GM18520 (cell line): ENCODE measurements at regions not wholly inside any gene's neighbourhood (a gene's known extent, or its start where the extent isn't known, plus 50 kb on each side); places are given as distances from the start of the nearest gene placed in this dataset.

Source experiments
- ATAC-seq: cut with Tn5 transposase; IDR thresholded peaks from one replicate; pipeline ENCODE4 v1.9.1; 2021; ENCODE audit not compliant: unreplicated experiment

DNA sequence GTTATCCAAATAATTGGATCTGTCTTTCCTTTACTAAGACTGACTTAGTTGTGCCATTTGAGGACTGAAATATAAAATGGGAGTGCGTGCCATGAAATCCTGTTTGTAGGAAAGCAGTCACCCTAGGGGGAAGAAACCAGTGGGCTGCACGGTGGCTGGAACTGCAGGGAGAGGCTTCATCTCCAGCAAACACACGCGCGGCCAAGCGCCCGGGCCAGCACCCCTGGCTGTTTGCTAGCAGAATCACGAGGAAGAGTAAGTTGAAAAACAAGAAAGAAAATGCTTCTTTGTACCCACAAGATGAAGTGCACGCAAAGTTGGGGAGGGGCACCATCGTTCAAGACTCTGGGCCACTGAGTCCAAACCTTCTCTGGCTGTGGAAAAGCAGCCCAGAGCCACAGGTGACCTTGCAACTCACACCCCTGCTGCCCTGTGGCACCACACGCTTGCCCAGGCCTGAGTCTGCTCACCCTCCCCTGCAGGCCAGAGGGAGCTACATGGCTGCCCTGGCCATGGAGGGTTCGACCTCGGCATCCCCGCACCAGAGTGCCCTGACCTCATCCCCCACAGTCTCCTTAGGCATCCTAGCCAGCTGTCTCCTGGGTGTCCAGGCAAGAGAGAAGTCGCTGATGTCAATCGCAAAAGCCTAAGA lies 55.2 kb downstream of the IRX2 start:
- no peak for ATAC-seq

DNA sequence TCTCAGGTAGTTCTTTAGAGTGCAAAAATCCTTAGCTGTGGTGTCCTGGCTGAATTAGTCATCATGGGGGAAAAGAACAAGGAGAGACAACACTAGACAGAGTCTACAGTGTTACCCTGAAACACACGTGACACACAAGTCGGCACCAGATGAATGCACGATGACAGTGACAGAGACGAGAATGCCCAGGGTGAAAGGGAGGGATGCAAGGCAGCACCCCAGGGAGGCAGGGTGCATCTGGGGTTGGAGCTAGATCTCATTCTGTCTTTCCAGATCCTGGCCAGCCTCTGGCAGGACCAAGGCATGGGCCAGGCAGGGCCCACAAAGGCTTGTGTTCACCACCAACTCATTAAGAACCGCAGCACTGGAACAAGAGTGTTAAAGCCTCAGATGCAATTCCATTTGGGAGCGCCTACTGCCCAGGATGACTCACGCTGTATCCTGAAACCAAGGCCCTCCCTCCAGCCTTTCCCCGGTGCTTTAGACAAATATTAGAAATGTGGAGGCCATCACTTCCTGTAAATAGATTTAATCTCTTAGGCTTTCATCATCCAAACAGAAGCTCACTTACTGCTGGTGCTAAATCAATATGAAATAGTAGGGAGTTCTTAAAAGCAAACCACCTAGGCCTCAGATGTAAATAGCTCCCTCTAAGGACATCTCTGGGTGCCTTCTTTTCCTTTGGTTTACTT lies 56.1 kb downstream of the IRX2 start:
- ATAC-seq: no peak

DNA sequence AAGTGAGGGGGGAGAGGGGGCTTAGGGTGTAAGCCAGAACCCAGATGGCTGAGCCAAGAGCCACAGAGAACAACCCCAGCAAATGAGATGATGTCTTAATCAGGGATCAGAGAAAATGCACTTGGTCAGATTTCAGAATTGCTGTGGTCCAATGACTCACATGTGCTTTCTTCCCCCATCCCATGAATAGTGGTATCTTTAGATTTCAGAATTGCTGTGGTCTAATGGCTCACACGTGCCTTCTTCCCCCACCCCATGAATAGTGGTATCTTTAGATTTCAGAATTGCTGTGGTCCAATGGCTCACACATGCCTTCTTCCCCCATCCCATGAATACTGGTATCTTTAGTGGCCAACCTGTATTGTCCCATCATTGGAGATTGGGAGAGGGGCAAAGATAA lies 59.9 kb downstream of the IRX2 start:
- ATAC-seq: no peak

DNA sequence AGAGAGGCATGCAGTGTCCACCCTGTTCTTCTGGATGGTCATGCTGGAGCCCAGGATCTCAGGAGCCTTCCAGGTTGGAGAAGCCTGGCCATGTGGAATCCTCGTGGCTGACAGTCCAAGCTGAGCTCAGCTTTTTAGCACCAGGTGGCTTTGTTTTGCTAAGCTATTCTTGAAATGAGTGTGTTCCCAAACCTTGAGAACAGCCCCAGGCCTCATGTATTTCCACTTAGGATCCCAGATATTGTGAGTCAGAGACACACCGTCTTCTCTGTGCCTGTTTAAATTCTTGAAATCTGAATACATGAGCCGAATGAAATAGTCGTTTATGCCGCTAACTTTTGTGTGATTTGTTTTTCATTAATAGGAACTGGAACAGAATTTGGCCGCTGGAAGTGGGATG lies 61.2 kb downstream of the IRX2 start:
- ATAC-seq: no peak

DNA sequence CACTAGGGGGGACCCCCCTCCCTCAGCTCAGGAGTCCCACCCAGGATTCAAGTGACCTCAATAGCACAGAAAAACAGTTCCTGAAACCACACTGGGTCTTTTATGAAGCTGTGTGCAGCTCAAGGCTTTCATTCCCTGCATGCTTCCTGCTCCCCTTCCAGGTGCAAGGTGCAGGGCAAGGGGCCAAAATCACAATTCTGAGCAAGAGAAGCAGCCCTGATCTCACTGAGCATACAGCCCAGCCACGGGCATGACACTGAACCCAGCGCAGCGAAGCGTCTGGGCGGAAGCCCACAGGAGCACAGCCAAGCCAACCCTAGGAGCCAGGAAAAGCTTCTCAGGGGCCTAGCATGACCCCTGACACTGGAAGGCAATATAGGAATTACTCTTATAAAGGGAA lies 62.9 kb downstream of the IRX2 start:
- ATAC-seq: no peak

DNA sequence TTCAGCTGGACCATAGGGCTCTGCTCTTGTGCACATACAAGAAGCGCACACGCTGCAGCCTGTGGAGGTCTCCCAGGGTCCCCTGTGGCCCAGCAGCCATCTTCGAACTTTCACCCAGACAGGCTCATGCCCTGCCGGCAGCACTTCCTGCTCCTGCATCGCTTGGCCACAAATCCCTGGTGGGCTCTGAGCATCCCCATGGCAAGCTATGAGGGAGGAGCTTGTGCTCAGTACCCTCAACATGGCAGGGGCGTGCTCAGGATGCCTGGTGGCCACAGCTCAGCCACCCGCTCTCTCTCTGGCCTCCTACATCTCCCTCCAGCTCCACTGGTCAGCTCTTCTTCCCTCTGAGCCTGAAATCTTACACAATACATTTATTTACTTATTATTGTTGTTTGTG lies 63.7 kb downstream of the IRX2 start:
- no peak for ATAC-seq

DNA sequence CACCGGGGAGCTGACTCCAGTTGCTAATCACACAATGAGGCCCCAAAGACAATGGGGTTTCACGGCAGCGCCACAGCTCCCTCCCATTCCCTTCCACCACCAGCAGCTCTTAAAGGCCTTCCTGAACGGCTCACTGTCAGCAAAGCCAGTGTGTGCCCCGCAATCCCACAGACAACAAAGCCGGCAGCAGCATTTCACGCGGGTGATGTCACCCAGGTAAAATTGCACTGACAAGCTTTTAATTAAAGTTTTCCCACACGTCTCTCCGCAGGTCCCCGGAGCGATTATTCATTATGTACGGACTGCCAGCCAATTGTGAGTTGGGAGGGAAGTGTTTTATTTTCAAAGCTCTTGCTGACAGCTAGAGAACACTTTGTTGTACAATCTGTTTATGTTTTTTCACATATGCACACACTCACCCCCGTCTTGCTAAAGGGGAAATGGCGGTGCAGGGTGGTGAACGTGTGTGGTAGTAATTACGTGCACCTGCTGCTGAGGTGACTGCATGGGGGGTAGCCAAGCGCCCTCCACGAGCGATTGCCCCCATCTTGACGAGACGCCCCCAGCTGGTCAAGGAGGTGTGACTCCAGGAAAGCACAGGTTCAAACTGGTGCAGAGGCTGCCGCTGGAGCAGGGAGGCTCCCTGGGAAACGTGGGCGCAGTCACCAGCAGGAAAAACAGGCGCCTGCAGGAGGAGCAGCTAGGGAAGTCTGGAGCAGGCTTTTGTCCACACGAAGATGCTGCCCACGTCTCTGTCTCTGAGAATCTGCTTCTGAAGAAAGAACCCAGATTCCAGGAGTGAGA lies 65.0 kb downstream of the IRX2 start:
- no peak for ATAC-seq

DNA sequence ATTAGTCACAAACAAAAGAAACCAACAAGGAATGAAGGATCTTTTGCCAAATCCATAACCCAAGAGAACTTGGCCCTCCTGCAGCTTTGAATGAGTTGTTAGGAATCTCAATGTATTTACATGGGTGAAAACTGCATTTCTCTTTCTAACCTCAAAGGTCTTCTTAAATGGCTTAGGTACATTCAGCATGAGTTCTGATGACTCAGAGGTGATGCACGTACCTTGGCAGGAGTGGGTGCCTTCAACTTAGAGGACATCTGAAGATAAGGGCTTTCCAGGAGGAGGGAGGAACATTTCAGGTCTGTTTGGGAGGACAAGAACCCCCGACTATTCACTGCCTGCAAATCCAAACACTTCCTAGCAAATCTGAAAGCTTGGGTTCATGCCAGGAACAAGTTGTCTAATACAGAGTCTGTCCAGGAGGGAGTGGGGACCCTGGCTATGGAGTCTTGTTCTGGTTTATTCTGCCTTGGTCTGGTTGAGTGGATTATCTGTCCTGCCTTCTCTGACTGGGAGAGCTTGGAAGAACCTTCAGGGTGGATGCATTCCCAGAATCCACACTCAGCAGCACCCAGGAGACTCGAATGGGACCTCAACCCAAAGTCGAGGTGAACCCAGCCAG lies 65.7 kb downstream of the IRX2 start:
- no peak for ATAC-seq

DNA sequence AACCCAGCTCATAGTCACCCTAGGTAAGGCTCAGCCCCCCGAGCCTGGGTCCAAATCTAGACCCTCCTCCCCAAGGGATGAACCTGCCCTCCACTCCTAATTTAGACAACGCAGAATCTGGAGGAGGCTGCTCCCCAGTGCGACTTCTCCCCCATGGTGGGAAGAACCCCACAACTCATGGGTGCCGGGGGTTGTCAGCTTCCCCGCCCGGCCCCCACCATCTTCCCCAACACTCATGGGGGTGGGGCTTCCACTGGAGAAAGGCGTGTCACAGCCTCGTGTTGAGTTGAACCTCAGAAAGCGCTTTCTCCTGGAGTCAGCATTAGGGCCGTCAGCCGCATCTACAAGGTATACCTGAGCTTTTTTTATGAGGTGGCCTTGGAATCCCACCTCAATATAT lies 66.9 kb downstream of the IRX2 start:
- no peak for ATAC-seq

DNA sequence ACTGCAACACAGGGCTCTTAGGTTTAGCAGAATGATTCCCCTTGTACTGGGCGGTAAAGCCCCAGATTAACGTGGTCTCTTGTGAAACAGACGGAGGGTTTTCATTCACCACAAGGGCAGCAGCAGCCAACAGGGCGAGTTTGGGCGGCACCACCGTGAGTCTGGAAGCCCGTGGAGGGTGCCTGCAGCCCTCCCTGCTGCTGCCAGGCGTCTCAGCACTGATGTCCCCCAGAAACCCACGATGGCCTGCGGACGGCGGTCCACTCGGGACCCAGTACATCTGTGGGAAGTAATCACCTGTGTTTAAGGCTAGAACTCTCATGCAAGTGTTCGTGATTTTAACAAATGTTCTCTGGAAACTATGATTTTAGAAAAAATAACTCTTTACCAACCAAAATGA lies 67.8 kb downstream of the IRX2 start:
- no peak for ATAC-seq

DNA sequence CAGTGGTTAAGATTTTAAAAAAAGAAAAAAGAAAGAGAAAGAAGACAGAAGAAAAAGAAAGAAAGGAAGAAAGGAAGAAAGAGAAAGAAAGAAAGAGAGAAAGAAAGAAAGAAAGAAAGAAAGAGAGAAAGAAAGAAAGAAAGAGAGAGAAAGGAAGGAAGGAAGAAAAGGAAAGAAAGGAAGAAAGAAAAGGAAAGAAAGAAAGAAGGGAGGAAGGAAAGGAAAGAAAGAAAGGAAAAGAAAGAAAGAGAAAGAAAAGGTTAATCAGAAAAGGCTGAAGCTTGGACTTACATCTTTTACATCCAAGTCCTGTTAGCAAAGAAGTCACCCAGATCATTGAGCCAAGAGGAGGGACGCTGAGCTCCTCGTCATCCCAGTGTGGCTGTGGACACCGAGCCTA lies 70.0 kb downstream of the IRX2 start:
- no peak for ATAC-seq

DNA sequence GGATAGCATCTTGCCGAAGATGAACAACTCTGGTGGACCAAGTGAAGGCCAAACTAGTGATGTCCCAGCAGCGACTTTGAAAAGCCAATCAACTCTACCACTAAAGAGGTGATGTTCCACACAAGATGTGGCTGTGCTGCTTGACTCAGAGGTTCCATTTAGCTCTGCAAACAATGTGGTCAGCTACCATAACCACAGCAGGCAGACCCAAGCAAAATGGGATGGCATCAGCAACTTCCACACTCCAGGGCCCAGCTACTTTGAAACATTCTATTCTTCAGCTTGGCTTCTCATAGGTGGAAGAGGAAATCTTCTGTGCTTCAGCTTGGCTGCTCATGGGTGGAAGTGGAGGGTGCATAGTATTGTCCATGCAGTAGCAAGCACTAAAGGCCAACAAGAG lies 70.5 kb downstream of the IRX2 start:
- ATAC-seq: no peak

DNA sequence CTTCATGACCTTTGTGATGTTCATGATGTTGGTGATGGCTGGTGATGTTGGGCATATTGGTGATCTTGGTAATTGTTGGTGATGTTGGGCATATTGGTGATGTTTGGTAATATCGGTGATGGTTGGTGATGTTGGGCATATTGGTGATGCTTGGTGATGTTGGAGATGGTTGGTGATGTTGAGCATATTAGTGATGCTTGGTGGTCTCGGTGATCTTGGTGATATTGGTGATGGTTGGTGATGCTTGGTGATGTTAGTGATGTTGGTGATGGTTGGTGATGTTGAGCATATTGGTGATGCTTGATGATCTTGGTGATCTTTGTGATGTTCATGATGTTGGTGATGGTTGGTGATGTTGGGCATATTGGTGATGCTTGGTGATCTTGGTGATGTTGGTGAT lies 73.8 kb downstream of the IRX2 start:
- no peak for ATAC-seq

DNA sequence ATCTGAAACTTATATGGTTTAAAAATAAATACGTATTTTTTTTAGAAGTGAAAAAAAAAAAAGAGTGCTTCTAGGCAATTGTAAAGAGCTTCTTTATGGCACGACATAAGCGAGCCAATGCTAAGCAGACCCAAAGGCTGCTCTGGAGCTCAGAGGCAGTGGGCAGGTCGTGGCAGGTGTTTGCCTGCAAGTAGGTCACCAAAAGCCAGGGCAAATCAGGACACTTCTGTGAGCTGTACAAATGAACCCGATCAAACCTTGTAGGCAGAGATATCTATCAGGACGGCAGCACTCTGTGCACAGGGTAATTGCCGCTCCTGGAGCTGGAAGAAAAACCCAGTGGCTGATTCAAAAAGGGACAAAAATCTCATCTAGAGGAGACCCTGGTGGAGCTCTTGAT lies 75.9 kb downstream of the IRX2 start:
- no peak for ATAC-seq

DNA sequence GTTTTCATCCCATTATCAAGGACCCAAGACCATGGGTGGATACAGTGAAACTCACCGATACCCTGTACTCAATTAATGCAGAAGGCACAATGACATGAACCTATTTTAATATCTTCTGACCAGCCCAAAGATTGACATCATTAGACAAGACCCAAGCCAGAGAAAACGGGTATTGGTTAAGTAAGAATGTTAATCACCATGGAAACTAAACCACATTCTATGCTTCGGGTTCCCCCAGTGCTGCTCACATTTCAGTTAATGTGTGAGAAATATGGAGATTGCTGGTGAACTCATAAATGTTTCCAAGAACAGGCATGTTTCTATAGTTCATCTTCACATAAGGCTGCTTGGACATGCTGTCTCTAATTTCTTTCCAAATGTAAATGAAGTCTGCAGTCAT lies 77.0 kb downstream of the IRX2 start:
- ATAC-seq: no peak

DNA sequence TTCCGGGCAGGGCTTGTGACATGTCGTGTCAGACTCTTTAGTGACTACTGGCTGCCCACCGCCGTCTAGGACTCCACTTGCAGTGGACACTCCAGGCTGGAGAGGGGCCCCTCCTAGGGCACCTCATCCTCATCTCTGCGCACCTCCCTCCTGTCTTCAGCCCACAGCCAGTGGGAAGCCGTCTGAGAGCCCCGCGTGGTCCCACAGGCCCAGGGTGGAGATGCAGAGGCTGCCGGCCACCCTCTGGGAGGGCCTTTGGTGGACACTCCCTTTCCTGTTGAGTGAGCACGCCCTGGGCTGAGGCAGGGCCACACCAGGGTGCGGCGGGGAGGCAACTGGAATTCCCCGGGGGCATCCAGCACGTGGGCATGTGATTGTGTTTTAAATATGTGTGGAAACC lies 80.5 kb downstream of the IRX2 start:
- no peak for ATAC-seq

DNA sequence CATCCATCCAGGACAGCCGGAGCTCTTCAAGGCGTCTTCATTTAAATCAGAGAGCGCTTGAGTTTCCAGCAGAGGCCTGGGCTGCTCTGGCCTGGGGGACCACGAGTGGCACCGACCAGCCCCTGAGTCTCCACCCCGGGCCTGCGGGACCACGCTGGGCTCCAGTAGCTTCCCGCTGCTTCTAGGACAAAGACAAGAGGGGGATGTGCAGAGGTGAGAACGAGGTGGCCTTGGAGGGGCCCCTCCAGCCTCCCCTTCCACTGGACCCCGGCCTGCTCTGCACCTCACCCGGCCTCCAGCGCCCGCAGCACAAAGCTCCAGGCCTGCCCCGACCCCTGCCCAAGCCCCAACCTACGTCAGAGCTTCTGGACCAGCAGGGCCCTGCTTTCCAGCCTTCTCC lies 81.6 kb downstream of the IRX2 start:
- ATAC-seq: no peak

DNA sequence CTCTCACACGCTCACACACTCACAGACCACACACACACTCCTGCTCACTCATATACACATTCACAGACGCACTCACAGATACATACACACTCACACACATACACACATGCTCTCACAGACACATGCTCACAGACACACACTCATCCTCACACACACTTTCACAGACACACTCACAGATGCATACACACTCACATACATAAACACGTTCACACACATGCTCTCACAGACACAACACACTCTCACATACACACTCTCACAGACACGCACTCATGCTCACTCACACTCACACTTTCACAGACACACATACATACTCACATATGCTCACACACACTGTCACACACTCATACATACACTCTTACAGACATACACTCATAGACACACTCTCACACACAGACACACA lies 82.2 kb downstream of the IRX2 start:
- ATAC-seq: no peak

DNA sequence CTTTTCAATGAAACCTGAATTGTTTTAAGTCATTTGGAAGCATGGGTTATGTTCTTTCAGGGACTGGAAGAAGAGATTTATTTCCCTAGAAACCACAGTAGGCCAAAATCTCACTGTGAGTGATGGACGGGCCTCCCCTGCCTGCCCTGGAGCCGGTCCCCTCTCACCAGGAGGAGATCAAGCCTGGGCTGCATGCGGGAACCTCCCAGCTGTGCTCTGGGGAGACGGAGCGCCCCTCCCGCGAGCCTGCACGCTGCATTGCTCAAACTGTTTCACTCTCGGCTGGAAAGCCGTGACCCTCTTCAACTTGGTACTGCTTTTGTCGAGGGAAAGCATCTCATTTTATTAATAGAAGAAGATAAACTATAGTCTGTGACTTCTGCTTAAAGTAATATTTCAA lies 85.4 kb downstream of the IRX2 start:
- no peak for ATAC-seq

DNA sequence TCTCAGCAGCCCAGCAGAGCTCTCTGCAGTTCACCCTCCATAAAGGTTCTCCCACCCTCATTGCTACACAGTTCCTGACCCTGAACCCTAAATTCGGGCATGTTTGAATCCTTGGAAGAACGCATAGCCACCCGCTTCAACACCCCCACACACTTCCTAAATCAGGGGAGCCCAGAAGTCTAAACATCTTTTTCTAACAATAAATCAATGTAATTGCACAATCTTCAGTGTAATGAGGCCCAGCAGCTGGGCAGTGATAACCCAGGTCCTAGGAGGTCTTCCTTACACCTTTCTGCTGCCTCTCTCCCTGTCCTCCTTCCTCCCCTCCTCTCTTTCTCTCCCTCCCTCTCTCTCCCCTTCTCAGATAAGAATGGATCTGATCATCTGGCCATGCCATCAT lies 88.0 kb downstream of the IRX2 start:
- ATAC-seq: no peak

DNA sequence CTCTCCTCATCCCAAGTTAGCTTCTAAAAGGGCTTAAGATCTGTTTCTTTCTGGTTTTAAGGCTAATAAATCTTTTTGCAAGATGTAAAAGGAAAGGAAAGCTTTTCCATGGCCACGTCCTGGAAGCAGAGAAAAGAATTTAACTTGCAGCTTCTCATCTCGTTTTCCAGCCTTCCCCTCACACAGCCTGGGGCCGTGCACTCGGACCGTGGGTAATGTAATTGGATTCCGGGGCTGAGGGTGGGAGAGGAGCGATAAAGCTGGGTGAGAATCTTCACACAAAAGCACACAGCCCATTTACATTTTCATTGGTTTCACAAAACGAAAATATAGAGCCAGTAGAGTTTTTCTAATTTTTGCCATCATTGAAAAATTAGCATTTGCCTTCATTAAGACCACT lies 91.2 kb downstream of the IRX2 start:
- ATAC-seq: no peak
